ENCODE measurements at regions not wholly inside any gene's neighbourhood (a gene's known extent, or its start where the extent isn't known, plus 50 kb on each side); places are given as distances from the start of the nearest gene placed in this dataset.

- TF ChIP-seq POLR2A (IDR thresholded peaks at IDR 0.05) (no peak), POLR2AphosphoS5 (IDR thresholded peaks at IDR 0.05; ENCODE audit: insufficient read depth in 1 of 2, low read depth in 1 of 2) (no peak), CTCF (IDR thresholded peaks at IDR 0.05) (no peak)
- no peaks in the 10 kb centered on the region for H3K4me1 ChIP-seq
- intact Hi-C loops (cut with DNase I) = no loop called here
Measured at GRCh38 chr4:36884151-36884550, 360.4 kb upstream of the NWD2 start.

DNA sequence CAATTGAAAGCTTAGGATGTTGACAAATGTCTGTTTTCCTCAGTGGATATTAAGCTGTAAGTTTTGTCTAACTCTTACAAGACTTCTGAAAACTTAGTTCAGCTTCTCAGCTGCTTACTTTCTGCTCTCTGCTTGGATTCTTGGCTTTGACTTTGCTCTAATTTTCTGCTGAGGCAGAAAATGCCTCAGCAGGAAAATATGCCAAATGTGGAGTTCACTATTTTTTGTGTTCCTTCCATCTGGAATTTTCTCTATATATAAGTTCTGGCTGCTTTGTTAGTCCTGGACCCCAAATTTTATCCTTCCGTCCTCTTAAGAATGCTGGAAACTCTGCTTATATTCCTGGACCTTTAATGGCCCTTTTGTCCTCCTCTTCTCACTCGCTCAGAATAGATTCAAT, 352.6 kb upstream of the NWD2 start:
- DNase-seq (ENCODE audit: extremely low spot score in 2 of 2) = no peak
- no peaks in the 10 kb centered on the region for H3K36me3 ChIP-seq
- no peaks in the 10 kb centered on the region for H3K9me3 ChIP-seq
- H3K4me3 ChIP-seq = no peak overlapping the region
- TF ChIP-seq POLR2A (IDR thresholded peaks at IDR 0.05) (no peak), POLR2AphosphoS5 (IDR thresholded peaks at IDR 0.05; ENCODE audit: insufficient read depth in 1 of 2, low read depth in 1 of 2) (no peak), CTCF (IDR thresholded peaks at IDR 0.05) (no peak)
- H3K27me3 ChIP-seq = no peaks in the 10 kb centered on the region
- intact Hi-C loops (cut with DNase I) = no loop called here
- no peaks in the 10 kb centered on the region for H3K4me1 ChIP-seq
- no peak overlapping the region for H3K27ac ChIP-seq

More at GRCh38 chr4:36884151-36884550, 360.4 kb upstream of the NWD2 start:
- no peaks in the 10 kb centered on the region for H3K36me3 ChIP-seq
- no peaks in the 10 kb centered on the region for H3K9me3 ChIP-seq
- no peaks in the 10 kb centered on the region for H3K27me3 ChIP-seq
- H3K27ac ChIP-seq = no peak overlapping the region
- DNase-seq (ENCODE audit: extremely low spot score in 2 of 2) = no peak
- no peak overlapping the region for H3K4me3 ChIP-seq

DNA sequence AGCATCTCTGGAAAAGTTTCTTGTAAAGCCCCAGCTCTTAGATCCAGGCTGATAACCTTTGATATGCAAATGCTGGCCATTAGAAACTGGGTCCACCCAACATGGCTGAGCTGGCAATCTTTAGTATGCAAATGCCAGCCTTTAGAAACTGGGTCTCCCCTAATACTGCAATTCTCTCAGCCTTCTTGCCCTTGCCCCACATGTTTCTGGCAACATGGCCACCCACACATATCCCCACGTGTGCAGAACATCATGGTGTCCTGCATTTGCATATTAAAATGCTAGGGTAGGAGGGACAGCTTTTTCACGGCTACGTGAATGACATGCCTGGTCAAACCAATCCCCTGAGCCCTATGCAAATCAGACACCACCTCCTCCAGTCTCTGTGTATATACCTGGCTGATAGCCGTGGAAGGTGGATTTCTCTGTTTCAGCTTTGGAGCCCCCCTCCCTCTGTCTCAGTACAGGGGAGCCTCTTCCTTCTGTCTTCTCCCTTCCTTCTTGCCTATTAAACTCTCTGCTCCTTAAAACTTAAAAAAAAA, 344.0 kb upstream of the NWD2 start:
- Histone ChIP-seq H3K4me3 (no peak overlapping the region), H3K9me3 (no peaks in the 10 kb centered on the region), H3K27me3 (no peaks in the 10 kb centered on the region), H3K4me1 (no peaks in the 10 kb centered on the region), H3K27ac (no peak overlapping the region), H3K36me3 (no peaks in the 10 kb centered on the region)
- DNase-seq (ENCODE audit: extremely low spot score in 2 of 2) = no peak
- intact Hi-C loops (cut with DNase I) = no loop called here
- TF ChIP-seq CTCF (IDR thresholded peaks at IDR 0.05) = no peak

DNA sequence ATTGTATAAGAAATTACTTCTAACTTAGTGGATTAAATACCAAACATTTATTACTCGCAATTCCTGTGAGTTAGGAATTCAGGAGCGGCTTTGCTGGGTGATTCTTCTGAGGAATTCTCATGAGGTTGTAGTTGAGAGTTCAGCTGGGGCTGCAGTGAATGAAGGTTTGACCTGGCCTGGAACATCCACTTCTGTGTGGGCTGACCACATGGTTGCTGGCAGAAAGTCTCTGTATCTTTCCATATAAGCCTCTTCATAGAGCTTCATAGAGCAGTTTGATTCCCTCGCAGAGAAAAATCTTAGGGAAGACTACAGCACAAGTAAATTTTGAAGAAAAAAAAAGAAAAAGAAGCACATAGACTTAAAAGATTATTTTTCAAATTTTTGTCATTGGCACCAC, 339.7 kb upstream of the NWD2 start:
- H3K4me3 ChIP-seq = no peak overlapping the region
- no peak for DNase-seq (ENCODE audit: extremely low spot score in 2 of 2)
- no peaks in the 10 kb centered on the region for H3K36me3 ChIP-seq
- no peak overlapping the region for H3K27ac ChIP-seq
- TF ChIP-seq POLR2A (IDR thresholded peaks at IDR 0.05) (no peak), POLR2AphosphoS5 (IDR thresholded peaks at IDR 0.05; ENCODE audit: insufficient read depth in 1 of 2, low read depth in 1 of 2) (no peak), CTCF (IDR thresholded peaks at IDR 0.05) (no peak)
- intact Hi-C loops (cut with DNase I) = no loop called here
- no peaks in the 10 kb centered on the region for H3K27me3 ChIP-seq
- no peaks in the 10 kb centered on the region for H3K9me3 ChIP-seq
- H3K4me1 ChIP-seq = no peaks in the 10 kb centered on the region

DNA sequence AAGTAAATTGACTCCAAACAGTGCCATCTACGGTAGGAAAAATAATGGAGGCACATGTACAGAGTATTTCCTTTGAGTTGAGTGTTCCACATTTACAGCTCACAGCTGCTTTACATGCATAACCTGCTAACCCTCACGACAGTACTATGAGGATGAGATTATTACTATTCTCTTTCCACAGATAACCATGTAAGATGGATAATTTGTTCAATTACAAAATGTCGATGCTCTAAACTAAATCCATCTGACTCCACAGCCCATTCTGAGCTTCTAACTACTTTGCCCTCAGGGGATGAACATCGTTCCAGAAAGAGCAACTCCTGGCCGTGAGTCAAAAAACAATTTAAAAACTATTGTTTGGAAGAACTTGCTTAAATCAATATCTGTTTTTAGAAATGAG, 330.4 kb upstream of the NWD2 start:
- Histone ChIP-seq H3K9me3 (no peaks in the 10 kb centered on the region), H3K36me3 (no peaks in the 10 kb centered on the region), H3K27ac (no peak overlapping the region), H3K4me3 (no peak overlapping the region), H3K4me1 (no peaks in the 10 kb centered on the region), H3K27me3 (no peaks in the 10 kb centered on the region)
- TF ChIP-seq POLR2AphosphoS5 (IDR thresholded peaks at IDR 0.05; ENCODE audit: insufficient read depth in 1 of 2, low read depth in 1 of 2) (no peak), POLR2A (IDR thresholded peaks at IDR 0.05) (no peak), CTCF (IDR thresholded peaks at IDR 0.05) (no peak)
- DNase-seq (ENCODE audit: extremely low spot score in 2 of 2) = no peak
- intact Hi-C loops (cut with DNase I) = no loop called here
